H1 (cell line): ENCODE measurements at regions not wholly inside any gene's neighbourhood (a gene's known extent, or its start where the extent isn't known, plus 50 kb on each side); places are given as distances from the start of the nearest gene placed in this dataset.

Experiments used
- CTCF ChIA-PET: fragments of 300-600 bp; sonication (Branson Sonifier 250); formaldehyde crosslinking; loops from one replicate; lab custom pipeline; 2021; ENCODE audit not compliant: partially characterized antibody; lab: Charles Lee
- POLR2A ChIA-PET: fragments of 300-600 bp; sonication (Branson Sonifier 250); formaldehyde crosslinking; loops from one replicate; lab custom pipeline; 2021; ENCODE audit warnings: inconsistent platforms; ENCODE audit not compliant: partially characterized antibody; lab: Charles Lee
- DNase-seq, 2 experiments: peaks; one replicate each; pipeline versions ENCODE4 v3.0.0 to v3.0.0-alpha.2; 2010 to 2022; ENCODE audit warnings: low spot score in 2 of 2, low read depth in 1 of 2, mixed read lengths in 1 of 2
- FAIRE-seq: peaks from 2 replicates; lab custom pipeline; 2011; peaks lifted over from hg19 to GRCh38; lab: Jason Lieb, UNC
- H2AFZ ChIP-seq: 2 replicates; pipeline ENCODE4 v1.8.1; 2012; ENCODE audit warnings: low read length, inconsistent platforms
- H2AK5ac ChIP-seq: 2 replicates; pipeline ENCODE4 v1.6.1; 2013; ENCODE audit warnings: low read depth, low read length
- H2BK120ac ChIP-seq: replicated peaks from 2 replicates; pipeline ENCODE3; 2013; ENCODE audit warnings: low read depth, low read length, inconsistent platforms
- H2BK12ac ChIP-seq: 2 replicates; pipeline ENCODE4 v1.6.1; 2013; ENCODE audit warnings: low read depth, low read length
- H2BK15ac ChIP-seq: 2 replicates; pipeline ENCODE4 v1.6.1; 2013; ENCODE audit warnings: low read length
- H2BK20ac ChIP-seq: 2 replicates; pipeline ENCODE4 v1.6.1; 2013; ENCODE audit warnings: low read length
- H2BK5ac ChIP-seq: 2 replicates; pipeline ENCODE4 v1.6.1; 2013; ENCODE audit warnings: low read depth, low read length
- H3K14ac ChIP-seq: 2 replicates; pipeline ENCODE4 v1.6.1; 2013; ENCODE audit warnings: inconsistent platforms; ENCODE audit not compliant: insufficient read length
- H3K18ac ChIP-seq: 2 replicates; pipeline ENCODE4 v1.6.1; 2013; ENCODE audit warnings: low read length; ENCODE audit errors: extremely low read depth
- H3K23ac ChIP-seq: 2 replicates; pipeline ENCODE4 v1.6.1; 2013; ENCODE audit warnings: inconsistent platforms; ENCODE audit not compliant: insufficient read length
- H3K23me2 ChIP-seq: 2 replicates; pipeline ENCODE4 v1.6.1; 2013; ENCODE audit warnings: low read depth, low read length
- H3K27ac ChIP-seq: 2 replicates; pipeline ENCODE4 v1.6.1; 2011; ENCODE audit warnings: low read depth, low read length, inconsistent platforms
- H3K27me3 ChIP-seq, 4 experiments: replicated peaks in 1 of 4; 1 replicate in 1 of 4; 2 replicates in 3 of 4; pipeline versions ENCODE4 v1.6.1 to v1.8.1; 2011 to 2013; ENCODE audit warnings: low read length in 3 of 4, mild to moderate bottlenecking in 3 of 4, inconsistent platforms in 2 of 4, mixed read lengths in 2 of 4, moderate library complexity in 1 of 4; ENCODE audit not compliant: control insufficient read depth in 3 of 4, insufficient read depth in 3 of 4; ENCODE audit errors: extremely low read depth in 1 of 4
- H3K36me3 ChIP-seq, 4 experiments: 2 replicates each; pipeline versions ENCODE4 v1.6.1 to v1.8.1; 2011 to 2013; ENCODE audit warnings: mild to moderate bottlenecking in 4 of 4, low read length in 3 of 4, moderate library complexity in 2 of 4, control low read depth in 1 of 4, inconsistent platforms in 1 of 4; ENCODE audit not compliant: insufficient read depth in 4 of 4, control insufficient read depth in 2 of 4
- H3K4ac ChIP-seq: replicated peaks from 2 replicates; pipeline ENCODE3; 2013; ENCODE audit warnings: low read length, low read depth, mixed read lengths, inconsistent platforms; ENCODE audit not compliant: insufficient read length
- H3K4me1 ChIP-seq, 4 experiments: replicated peaks in 1 of 4; 1 replicate in 1 of 4; 2 replicates in 3 of 4; pipeline versions ENCODE4 v1.6.1 to v1.8.1; 2011 to 2013; ENCODE audit warnings: low read length in 3 of 4, inconsistent platforms in 2 of 4, mixed read lengths in 1 of 4; ENCODE audit not compliant: insufficient read depth in 4 of 4, control insufficient read depth in 3 of 4
- H3K4me2 ChIP-seq, 2 experiments: 2 replicates each; pipeline versions ENCODE4 v1.6.1 to v1.8.1; 2011 to 2013; ENCODE audit warnings: low read depth in 2 of 2, low read length in 2 of 2, control low read depth in 1 of 2, inconsistent platforms in 1 of 2, mild to moderate bottlenecking in 1 of 2; ENCODE audit not compliant: insufficient read depth in 1 of 2
- H3K4me3 ChIP-seq, 4 experiments: fragments of 200-600, 300-600 bp in 1 of 4; sonication (generic), shearing (Covaris generic), sonication (Bioruptor Twin) in 1 of 4; 2 replicates each; pipeline versions ENCODE4 v1.5.1 to v1.8.1; 2011 to 2016; ENCODE audit warnings: low read length in 4 of 4, low read depth in 3 of 4, control low read depth in 2 of 4, inconsistent platforms in 2 of 4, mild to moderate bottlenecking in 2 of 4, mixed read lengths in 1 of 4, moderate library complexity in 1 of 4; ENCODE audit not compliant: insufficient read depth in 2 of 4; ENCODE audit errors: extremely low read depth in 1 of 4
- H3K56ac ChIP-seq: replicated peaks from 2 replicates; pipeline ENCODE3; 2013; ENCODE audit warnings: low read depth, mild to moderate bottlenecking, mixed read lengths, low read length, inconsistent platforms; ENCODE audit not compliant: insufficient read length
- H3K79me1 ChIP-seq: 2 replicates; pipeline ENCODE4 v1.6.1; 2013; ENCODE audit warnings: low read depth, low read length, control low read depth
- H3K79me2 ChIP-seq, 2 experiments: 2 replicates each; pipeline versions ENCODE4 v1.6.1 to v1.8.1; 2012 to 2013; ENCODE audit warnings: low read length in 2 of 2, mild to moderate bottlenecking in 2 of 2, inconsistent platforms in 1 of 2; ENCODE audit not compliant: insufficient read depth in 2 of 2, control insufficient read depth in 1 of 2
- H3K9ac ChIP-seq, 4 experiments: replicated peaks in 1 of 4; 1 replicate in 1 of 4; 2 replicates in 3 of 4; pipeline versions ENCODE4 v1.6.1 to v1.8.1; 2011 to 2013; ENCODE audit warnings: low read depth in 3 of 4, low read length in 3 of 4, control low read depth in 2 of 4, mild to moderate bottlenecking in 2 of 4, moderate library complexity in 2 of 4, inconsistent platforms in 1 of 4; ENCODE audit errors: extremely low read depth in 1 of 4
- H3K9me3 ChIP-seq, 2 experiments: 2 replicates each; pipeline versions ENCODE4 v1.6.1 to v1.8.1; 2012 to 2013; ENCODE audit warnings: mild to moderate bottlenecking in 2 of 2, moderate library complexity in 2 of 2, control low read depth in 1 of 2, inconsistent platforms in 1 of 2, low read depth in 1 of 2, low read length in 1 of 2, mixed read lengths in 1 of 2; ENCODE audit not compliant: insufficient read depth in 2 of 2
- H4K20me1 ChIP-seq, 2 experiments: replicated peaks in 1 of 2; 2 replicates each; pipeline versions ENCODE3 to v1.8.1; 2011 to 2013; ENCODE audit warnings: inconsistent platforms in 2 of 2, low read length in 2 of 2, mild to moderate bottlenecking in 1 of 2; ENCODE audit not compliant: insufficient read depth in 2 of 2, control insufficient read depth in 1 of 2
- H4K5ac ChIP-seq: 2 replicates; pipeline ENCODE4 v1.6.1; 2013; ENCODE audit warnings: low read length, low read depth, mixed read lengths, inconsistent platforms; ENCODE audit not compliant: insufficient read length
- H4K8ac ChIP-seq: 2 replicates; pipeline ENCODE4 v1.8.0; 2013; ENCODE audit warnings: mild to moderate bottlenecking, moderate library complexity, low read length, inconsistent platforms; ENCODE audit not compliant: insufficient read depth; ENCODE audit errors: extremely low read depth
- H4K91ac ChIP-seq: replicated peaks from 2 replicates; pipeline ENCODE3; 2013; ENCODE audit warnings: low read length, mixed read lengths, inconsistent platforms; ENCODE audit not compliant: insufficient read length
- CBX5 ChIP-seq: fragments of 300-800, 300-1000 bp; sonication (generic); IDR thresholded peaks from 2 replicates; pipeline ENCODE4 v1.7.1; 2016; ENCODE audit warnings: antibody characterized with exemption, low read length, low read depth
- CHD1 ChIP-seq: IDR thresholded peaks from 2 replicates; pipeline ENCODE4 v1.6.1; 2012; ENCODE audit warnings: low read depth, low read length, improper control_type of control experiment
- CTCF ChIP-seq, 3 experiments: IDR thresholded peaks; 1 replicate in 2 of 3; 2 replicates in 1 of 3; pipeline versions ENCODE4 v1.5.1 to v1.6.1; 2011; ENCODE audit warnings: low read length in 3 of 3, mild to moderate bottlenecking in 3 of 3, inconsistent platforms in 2 of 3, low read depth in 1 of 3, moderate library complexity in 1 of 3; ENCODE audit not compliant: insufficient read depth in 1 of 3; ENCODE audit errors: control extremely low read depth in 1 of 3
- KDM5A ChIP-seq: fragments of 200-600 bp; IDR thresholded peaks from 2 replicates; pipeline ENCODE4 v1.7.1; 2012; ENCODE audit warnings: mild to moderate bottlenecking, low read length, inconsistent platforms, mixed read lengths
- PHF8 ChIP-seq: fragments of 200-600 bp; sonication (generic); conservative IDR thresholded peaks from 2 replicates; pipeline ENCODE4 v1.7.1; 2012; ENCODE audit warnings: low read depth, mild to moderate bottlenecking, inconsistent platforms, low read length, moderate library complexity
- POLR2A ChIP-seq, 2 experiments: IDR thresholded peaks; 1 replicate in 1 of 2; 2 replicates in 1 of 2; pipeline ENCODE4 v1.6.1; 2011; ENCODE audit warnings: low read depth in 2 of 2, low read length in 2 of 2, mild to moderate bottlenecking in 2 of 2; ENCODE audit errors: control extremely low read depth in 1 of 2
- TEAD4 ChIP-seq: IDR thresholded peaks from 2 replicates; pipeline ENCODE4 v1.6.1; 2012; ENCODE audit warnings: low read depth, low read length, inconsistent platforms, mixed read lengths
- WGBS, 2 experiments: shearing (Covaris generic) in 1 of 2; methylation state at CpG; one replicate each; pipeline versions ENCODE4 v1.1.6 to v1.1.7; 2013 to 2015; ENCODE audit warnings: low lambda C conversion rate in 2 of 2, mixed read lengths in 2 of 2, inconsistent platforms in 1 of 2, low coverage in 1 of 2, missing lambda C conversion rate in 1 of 2; ENCODE audit not compliant: insufficient replicate concordance in 2 of 2, insufficient coverage in 1 of 2, insufficient read length in 1 of 2; ENCODE audit errors: extremely low coverage in 1 of 2, missing lambda C conversion rate in 1 of 2; 5-methylcytosine and 5-hydroxymethylcytosine counted together

GRCh38 chr2:145350011-145350410 lies 830.1 kb upstream of the ZEB2 start:
- no peaks in the 10 kb centered on the region; a peak in 1 of 4 replicates for H3K9me3 ChIP-seq
- no peak overlapping the region for H2BK12ac ChIP-seq
- H2AK5ac ChIP-seq = no peak overlapping the region
- no peak overlapping the region for H2AFZ ChIP-seq
- no peaks in the 10 kb centered on the region for H4K20me1 ChIP-seq
- CTCF ChIA-PET = no interaction called here
- no peak overlapping the region for H4K8ac ChIP-seq
- POLR2A ChIA-PET = no interaction called here
- no peak overlapping the region for H2BK120ac ChIP-seq
- H4K91ac ChIP-seq = no peak overlapping the region
- no peak overlapping the region for H2BK5ac ChIP-seq
- H3K79me1 ChIP-seq = no peaks in the 10 kb centered on the region
- no peak overlapping the region for H3K14ac ChIP-seq
- H3K4me1 ChIP-seq = no peaks in the 10 kb centered on the region
- H3K9ac ChIP-seq = no peak overlapping the region
- H3K4me3 ChIP-seq = no peak overlapping the region
- H3K36me3 ChIP-seq = no peaks in the 10 kb centered on the region
- H3K56ac ChIP-seq = no peak overlapping the region
- H3K18ac ChIP-seq = no peak overlapping the region
- FAIRE-seq = no peak
- no peaks in the 10 kb centered on the region for H3K23me2 ChIP-seq
- H3K27me3 ChIP-seq = no peaks in the 10 kb centered on the region
- no peak overlapping the region for H4K5ac ChIP-seq
- no peak overlapping the region for H3K4ac ChIP-seq
- no peak overlapping the region for H2BK20ac ChIP-seq
- no peak for TF ChIP-seq PHF8
- no peak for TF ChIP-seq KDM5A
- TF ChIP-seq CHD1 = no peak
- no peak for TF ChIP-seq POLR2A (IDR thresholded peaks at IDR 0.05; ENCODE audit: control extremely low read depth in 1 of 2, low read depth in 2 of 2, low read length in 2 of 2)
- no peak for TF ChIP-seq CTCF (IDR thresholded peaks at IDR 0.05; ENCODE audit: control extremely low read depth in 1 of 3, insufficient read depth in 1 of 3, low read depth in 1 of 3, low read length in 3 of 3)
- TF ChIP-seq CBX5 = no peak
- no peak for TF ChIP-seq TEAD4
- TF ChIP-seq, all 59 proteins: peak for 0
- H3K23ac ChIP-seq = no peak overlapping the region
- DNase-seq = no peak
- H3K27ac ChIP-seq = no peak overlapping the region
- no peaks in the 10 kb centered on the region for H3K79me2 ChIP-seq
- no peak overlapping the region for H2BK15ac ChIP-seq
- WGBS, 2 experiments = 92% methylated on average over 3 of the region's 3 CpGs; no CpG with 5 or more reads in 1 of the 2 experiments
- no peak overlapping the region for H3K4me2 ChIP-seq
